Germinal center (tissue), 1 donor: ENCODE measurements at regions not wholly inside any gene's neighbourhood (a gene's known extent, or its start where the extent isn't known, plus 50 kb on each side); places are given as distances from the start of the nearest gene placed in this dataset.

Experiments used
- DNase-seq: peaks from one replicate; pipeline ENCODE4 v3.0.0; 2012; ENCODE audit warnings: mixed read lengths, low spot score

- DNase-seq = no peak
These were observed 179.4 kb downstream of the ACTL7B start for GRCh38 chr9:108676355-108676754.

GRCh38 chr9:108675708-108676107 lies 180.1 kb downstream of the ACTL7B start:
- no peak for DNase-seq

DNA sequence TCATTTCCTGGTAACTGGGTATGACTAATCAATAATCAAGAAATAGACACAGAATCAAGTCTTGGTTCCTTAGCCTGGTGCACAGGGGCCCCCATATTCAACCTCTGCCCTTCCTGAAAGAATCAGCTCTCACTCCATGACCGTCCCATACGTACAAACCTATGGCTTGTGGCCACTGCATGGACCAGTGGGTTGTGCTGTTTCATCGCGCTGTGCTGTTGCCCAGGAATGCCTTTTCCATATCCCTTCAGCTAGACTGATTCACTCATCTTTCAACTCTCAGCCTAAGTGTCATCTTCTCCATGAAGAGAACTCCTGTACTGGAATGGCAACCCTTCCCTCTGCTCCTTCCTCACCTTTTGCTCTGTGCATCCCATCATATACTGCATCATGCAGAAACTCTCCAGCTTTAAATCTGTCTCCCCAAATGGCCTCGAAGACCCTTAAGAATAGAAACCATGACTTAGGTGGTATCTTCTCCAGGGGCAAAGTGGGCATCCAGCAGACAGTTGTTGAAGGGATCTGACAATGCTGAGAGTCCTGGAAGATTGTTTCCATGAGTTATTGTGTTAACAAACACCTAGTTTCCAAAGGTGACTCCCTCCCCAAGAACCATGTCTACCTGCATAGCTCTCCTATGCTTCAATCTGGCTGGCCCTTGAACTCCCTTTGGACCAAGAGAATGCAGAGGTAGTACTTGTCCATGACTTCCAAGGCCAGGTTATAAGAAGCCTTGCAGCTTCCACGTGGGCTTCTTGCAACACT lies 180.8 kb downstream of the ACTL7B start:
- no peak for DNase-seq

DNA sequence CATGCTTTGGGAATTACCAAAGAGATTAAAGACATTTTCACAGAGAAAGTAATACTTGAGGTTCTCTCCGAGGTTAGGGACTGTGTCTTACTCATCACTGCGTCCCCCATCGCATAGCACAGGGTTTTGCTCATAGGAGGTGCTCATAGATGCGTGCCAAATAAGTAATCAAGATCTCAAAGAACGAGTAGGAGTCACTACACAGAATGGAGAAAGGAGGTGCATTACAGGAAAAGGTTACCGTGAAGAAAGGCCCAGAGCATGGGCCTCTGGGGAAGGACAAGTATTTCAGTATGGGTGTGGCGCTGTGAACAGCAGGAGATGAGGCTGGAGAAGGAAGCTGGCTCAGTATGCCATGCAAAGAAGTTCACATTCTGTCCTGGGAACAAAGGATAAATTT lies 182.4 kb downstream of the ACTL7B start:
- no peak for DNase-seq

GRCh38 chr9:108672475-108673190 lies 183.2 kb downstream of the ACTL7B start:
- DNase-seq = no peak

- DNase-seq = no peak
These were observed 184.0 kb downstream of the ACTL7B start for GRCh38 chr9:108671794-108672193.

DNA sequence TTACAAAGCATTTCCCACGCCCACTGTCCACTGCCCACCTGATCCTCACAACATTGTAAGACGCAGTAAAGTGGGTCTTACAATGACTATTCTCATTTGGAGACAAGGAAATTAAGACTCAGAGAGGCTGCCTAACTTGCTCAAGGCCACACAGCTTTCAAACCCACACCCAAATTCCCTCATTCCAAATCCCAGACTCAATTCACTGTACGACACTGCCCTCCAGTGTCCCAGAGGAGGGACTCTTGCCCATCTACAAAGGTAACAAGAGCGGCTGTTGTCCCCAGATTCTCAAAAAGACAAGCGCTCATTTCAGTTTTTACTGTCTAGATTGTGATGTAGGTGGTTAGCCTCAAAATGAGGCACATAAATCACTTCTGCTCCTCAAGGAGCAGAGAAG lies 184.6 kb downstream of the ACTL7B start:
- DNase-seq = no peak

DNA sequence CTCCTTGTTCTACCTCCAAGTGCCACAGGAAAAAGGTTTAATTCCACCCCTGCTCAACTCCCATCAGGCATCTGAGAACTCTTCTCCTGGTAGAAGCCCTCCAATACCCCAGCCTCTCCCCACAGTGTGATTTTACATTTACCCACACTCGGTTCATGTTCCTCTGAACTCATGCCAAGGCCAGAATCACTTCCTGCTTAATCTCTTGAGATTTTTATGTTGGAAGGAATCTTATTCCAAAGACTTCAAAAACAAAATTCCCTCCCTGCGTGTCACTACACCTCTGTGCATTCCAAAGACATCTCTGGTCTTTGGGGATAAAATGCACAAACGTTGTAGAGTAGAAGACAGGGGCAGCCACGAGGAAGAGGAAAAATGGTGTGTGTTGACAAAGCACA lies 186.8 kb downstream of the ACTL7B start:
- no peak for DNase-seq

- no peak for DNase-seq
These were observed 187.4 kb downstream of the ACTL7B start for GRCh38 chr9:108668191-108668937.

DNA sequence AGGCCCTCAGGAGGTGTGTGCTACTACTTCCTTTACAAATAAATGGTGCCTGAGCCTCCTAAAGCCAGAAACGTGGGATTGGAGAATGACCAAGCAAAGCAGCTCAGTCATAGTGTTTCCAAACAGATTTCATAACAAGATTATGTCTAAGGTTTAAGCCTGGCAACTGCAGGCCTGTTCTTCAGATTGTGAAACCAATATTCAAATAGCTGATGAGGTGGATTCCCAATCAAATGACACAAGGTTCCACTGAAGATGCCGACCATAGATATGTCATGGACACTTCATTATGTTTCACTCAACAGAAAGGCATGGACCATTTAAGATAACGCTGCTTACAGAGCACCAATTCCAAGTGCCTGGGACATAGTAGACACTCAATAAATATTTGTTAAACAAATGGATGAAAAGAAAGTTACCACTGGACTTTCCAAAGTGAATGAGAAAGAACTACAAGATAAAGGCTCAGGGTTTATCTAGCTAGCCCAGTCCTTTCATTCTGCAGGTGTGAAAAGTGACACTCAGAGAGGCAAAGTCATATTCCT lies 189.5 kb downstream of the ACTL7B start:
- DNase-seq = no peak

DNA sequence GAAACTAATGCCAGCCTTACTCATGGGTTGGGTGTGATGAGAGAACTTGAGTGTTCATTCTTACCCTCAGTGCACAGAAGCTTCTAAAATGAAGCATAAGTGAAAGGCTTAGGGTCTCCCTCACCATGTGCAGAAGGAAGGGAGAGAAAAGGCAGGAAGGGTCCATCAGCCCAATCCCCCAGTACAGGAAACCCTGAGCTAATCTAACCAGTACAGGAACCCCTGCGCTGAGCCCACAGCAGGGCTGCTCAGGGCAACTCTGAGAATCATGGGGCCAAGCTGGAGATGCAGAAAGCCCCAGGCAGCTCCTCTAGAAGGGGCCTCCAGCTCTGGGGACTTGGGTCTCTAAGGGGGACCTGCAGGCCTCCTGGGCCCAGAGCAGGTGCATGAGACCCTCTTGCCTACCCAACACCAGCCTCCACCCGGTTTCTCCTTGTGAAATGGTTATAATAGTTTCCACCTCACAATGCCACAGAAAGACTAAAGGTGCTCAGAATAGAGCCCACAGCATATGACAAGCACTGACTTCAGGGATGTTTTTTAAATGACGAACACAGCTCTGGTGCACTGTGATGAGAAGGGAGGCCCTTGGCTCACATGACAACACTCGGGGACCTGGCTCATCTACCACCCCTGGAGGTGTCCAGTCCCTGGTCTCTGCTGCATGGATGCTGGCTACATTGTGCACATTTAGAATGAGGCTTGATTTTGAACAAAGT lies 190.1 kb downstream of the ACTL7B start:
- no peak for DNase-seq

GRCh38 chr9:108664309-108665255 lies 191.2 kb downstream of the ACTL7B start:
- no peak for DNase-seq

DNA sequence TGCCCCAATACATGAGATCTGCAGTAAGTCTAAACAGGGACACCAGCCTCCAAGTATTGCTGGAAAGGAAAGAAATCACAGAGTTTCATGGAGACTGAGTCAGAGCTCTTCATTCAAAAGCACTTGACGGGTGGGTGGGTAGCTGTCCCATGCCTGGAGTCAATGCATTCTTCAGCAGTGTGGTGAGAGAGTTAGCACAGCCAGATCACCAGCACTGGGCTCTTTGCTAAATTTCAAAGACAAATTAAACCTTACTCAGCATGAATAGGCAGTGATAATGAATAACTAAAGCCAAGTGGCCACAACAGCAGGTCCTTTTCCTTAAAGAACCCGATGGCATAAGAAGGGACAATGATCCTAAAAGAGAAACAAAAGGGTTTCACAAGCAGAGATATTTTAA lies 192.4 kb downstream of the ACTL7B start:
- no peak for DNase-seq

- DNase-seq = no peak
These were observed 192.8 kb downstream of the ACTL7B start for GRCh38 chr9:108662956-108663355.

GRCh38 chr9:108662091-108662875 lies 193.5 kb downstream of the ACTL7B start:
- no peak for DNase-seq

- no peak for DNase-seq
These were observed 199.2 kb downstream of the ACTL7B start for GRCh38 chr9:108656566-108656965.

DNA sequence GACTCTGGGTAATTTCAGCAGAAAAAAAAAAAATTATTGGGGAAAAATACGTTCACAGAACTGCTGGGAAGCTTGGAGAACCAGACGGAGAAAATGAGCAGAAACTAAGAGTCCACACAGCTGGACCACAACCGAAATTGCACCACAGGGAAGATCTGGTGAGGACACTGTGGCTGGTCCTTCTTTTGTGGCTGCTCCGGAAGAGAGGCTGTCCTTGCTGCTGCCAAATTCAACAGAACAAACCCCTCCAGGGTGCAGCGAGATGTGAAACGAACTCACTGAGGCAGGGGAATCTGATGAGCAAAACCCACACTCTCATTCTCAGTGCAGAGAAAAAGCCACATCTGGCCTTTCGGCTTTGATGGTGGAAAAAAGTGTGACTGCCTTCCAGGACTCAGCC lies 200.0 kb downstream of the ACTL7B start:
- DNase-seq = no peak

DNA sequence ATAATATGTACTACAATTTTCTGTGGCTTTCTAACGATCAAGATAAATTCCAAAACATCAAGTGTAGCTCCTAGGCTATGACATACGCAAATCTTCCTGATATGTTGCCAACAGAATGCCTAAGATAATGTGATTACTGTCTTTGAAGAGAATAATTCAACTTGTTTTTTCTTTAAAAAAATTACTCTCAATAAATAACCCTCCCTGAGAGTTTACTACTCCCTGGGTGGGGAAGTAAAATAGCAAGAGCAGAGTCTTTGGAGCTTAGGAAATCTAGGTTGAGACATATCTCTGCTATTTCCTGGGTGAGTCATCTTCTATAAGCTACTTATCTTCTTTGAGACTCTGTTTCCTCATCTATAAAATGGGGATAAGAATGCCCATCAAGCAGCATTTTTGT lies 201.2 kb downstream of the ACTL7B start:
- DNase-seq = no peak

DNA sequence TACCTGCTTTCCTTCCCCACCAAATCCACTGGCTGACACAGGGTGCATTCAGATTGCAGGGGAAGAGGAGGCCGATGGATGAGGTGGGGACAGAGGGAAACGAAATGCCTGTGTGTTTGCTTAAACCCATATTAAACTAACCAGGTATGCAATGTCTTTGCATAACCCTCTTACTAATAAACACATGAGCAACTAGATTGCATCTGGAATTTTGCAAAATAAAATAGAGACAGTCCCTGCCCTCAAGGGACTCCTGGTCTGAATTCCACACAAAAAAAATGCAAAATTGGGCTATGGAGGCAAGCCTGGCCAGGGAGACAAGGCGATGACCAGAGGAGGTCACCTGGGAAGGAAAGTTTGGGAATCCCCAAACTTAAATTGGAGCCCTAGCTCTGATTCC lies 202.9 kb downstream of the ACTL7B start:
- DNase-seq = no peak

DNA sequence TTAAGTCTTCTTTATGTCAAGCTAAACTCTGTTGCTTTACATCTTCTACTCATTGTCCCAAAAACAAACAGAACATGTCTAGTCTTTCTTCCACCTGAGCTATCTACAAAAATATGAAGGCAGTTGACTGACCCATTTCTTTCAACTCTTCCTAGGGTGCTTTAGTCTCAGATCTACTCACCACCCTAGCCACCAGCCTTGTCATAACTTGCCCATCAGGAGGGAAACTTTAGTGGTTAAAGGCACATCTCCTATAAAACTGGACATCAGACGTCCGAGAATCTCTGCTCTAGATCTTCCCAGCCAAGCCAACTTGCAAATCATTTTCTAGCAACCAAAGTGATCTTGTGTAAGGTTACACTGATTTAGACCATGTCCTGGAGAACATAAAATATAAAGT lies 205.0 kb downstream of the ACTL7B start:
- DNase-seq = no peak
